GM12801 (cell line): ENCODE measurements at regions not wholly inside any gene's neighbourhood (a gene's known extent, or its start where the extent isn't known, plus 50 kb on each side); places are given as distances from the start of the nearest gene placed in this dataset.

Experiments used
- CTCF ChIP-seq: IDR thresholded peaks from one replicate; pipeline ENCODE4 v1.5.1; 2011; ENCODE audit warnings: control low read depth; ENCODE audit not compliant: insufficient read length; ENCODE audit errors: extremely low read depth

GRCh38 chr11:19327280-19327679, 86.5 kb upstream of the E2F8 start:
- no peak for TF ChIP-seq CTCF

- TF ChIP-seq CTCF: no peak
These were observed 85.8 kb upstream of the E2F8 start for GRCh38 chr11:19326499-19326898.

GRCh38 chr11:19323502-19323901, 82.8 kb upstream of the E2F8 start:
- TF ChIP-seq CTCF: no peak

GRCh38 chr11:19321351-19321750, 80.6 kb upstream of the E2F8 start:
- no peak for TF ChIP-seq CTCF

GRCh38 chr11:19320827-19321226, 80.1 kb upstream of the E2F8 start:
- TF ChIP-seq CTCF: no peak

- TF ChIP-seq CTCF: no peak
These were observed 75.7 kb upstream of the E2F8 start for GRCh38 chr11:19316434-19316833.

- no peak for TF ChIP-seq CTCF
These were observed 74.8 kb upstream of the E2F8 start for GRCh38 chr11:19315511-19315910.

- no peak for TF ChIP-seq CTCF
These were observed 72.4 kb upstream of the E2F8 start for GRCh38 chr11:19313140-19313539.
